ENCODE measurements at regions not wholly inside any gene's neighbourhood (a gene's known extent, or its start where the extent isn't known, plus 50 kb on each side); places are given as distances from the start of the nearest gene placed in this dataset.
"Not testable (repeated sequence)": the region's sequence is repeated elsewhere in the genome, so short reads cannot be mapped to it uniquely, and the experiment has no call there.

DNA sequence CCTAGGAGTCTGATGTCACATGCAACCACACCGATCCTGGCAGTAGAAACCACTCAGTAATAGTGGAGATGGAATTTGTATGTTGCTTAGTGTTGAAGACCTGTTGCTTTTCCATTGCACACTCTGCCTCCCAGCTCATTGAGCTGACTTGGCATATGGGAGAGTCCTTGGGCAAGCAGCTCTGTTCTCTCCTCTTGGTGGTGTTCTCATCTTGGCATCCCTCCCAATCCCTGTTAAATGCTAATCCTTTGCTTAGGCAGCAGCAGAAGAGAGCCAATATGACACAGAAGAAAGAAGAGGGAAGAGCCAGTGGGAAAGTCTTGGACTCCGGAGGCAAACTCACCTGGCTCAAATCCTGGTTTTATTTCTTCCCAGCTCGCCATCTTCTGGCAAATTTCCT lies 178.0 kb upstream of the CAND1 start:
- DNase-seq (ENCODE audit: low read depth) = no peak
- no peak overlapping the region for H3K4me3 ChIP-seq (ENCODE audit: low read depth, low read length)
- TF ChIP-seq, protein P1, sequence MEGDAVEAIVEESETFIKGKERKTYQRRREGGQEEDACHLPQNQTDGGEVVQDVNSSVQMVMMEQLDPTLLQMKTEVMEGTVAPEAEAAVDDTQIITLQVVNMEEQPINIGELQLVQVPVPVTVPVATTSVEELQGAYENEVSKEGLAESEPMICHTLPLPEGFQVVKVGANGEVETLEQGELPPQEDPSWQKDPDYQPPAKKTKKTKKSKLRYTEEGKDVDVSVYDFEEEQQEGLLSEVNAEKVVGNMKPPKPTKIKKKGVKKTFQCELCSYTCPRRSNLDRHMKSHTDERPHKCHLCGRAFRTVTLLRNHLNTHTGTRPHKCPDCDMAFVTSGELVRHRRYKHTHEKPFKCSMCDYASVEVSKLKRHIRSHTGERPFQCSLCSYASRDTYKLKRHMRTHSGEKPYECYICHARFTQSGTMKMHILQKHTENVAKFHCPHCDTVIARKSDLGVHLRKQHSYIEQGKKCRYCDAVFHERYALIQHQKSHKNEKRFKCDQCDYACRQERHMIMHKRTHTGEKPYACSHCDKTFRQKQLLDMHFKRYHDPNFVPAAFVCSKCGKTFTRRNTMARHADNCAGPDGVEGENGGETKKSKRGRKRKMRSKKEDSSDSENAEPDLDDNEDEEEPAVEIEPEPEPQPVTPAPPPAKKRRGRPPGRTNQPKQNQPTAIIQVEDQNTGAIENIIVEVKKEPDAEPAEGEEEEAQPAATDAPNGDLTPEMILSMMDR (IDR thresholded peaks at IDR 0.05; ENCODE audit: insufficient read depth, low read length) = no peak

DNA sequence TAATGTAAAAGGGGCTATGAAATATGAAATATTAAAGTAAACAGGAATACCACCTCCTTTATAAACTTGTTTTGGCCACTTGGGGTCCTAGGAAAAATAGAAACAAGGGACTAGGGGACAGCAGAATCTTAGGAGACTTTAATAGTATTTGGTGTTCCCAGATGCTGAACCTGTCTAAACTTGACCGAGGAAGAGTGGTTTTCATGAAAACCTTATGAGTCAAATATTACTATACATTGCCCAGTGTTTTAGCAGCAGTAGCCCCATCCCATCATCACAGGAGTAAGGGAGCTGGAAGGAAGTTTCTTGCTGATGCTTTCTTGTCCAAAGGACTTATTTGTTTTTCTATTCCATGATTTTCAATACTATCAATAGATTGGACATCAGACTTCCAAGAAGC lies 177.5 kb upstream of the CAND1 start:
- H3K4me3 ChIP-seq (ENCODE audit: low read depth, low read length) = no peak overlapping the region
- TF ChIP-seq, protein P1 (IDR thresholded peaks at IDR 0.05; ENCODE audit: insufficient read depth, low read length) = no peak
- DNase-seq (ENCODE audit: low read depth) = no peak

DNA sequence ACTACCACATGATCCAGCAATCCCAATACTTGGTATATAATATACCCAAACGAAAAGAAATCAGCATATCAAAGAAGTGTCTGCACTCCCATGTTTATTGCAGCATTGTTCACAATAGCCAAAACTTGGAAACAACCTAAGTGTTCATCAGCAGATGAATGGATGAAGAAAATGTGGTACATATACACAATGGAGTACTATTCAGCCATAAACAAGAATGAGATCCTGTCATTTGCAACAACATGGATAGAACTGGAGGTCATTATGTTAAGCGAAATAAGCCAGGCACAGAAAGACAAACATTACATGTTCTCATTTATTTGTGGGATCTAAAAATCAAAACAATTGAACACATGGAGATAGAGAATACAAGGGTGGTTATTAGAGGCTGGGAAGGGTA lies 176.2 kb upstream of the CAND1 start:
- not testable (repeated sequence) for DNase-seq (ENCODE audit: low read depth); H3K4me3 ChIP-seq (ENCODE audit: low read depth, low read length)

DNA sequence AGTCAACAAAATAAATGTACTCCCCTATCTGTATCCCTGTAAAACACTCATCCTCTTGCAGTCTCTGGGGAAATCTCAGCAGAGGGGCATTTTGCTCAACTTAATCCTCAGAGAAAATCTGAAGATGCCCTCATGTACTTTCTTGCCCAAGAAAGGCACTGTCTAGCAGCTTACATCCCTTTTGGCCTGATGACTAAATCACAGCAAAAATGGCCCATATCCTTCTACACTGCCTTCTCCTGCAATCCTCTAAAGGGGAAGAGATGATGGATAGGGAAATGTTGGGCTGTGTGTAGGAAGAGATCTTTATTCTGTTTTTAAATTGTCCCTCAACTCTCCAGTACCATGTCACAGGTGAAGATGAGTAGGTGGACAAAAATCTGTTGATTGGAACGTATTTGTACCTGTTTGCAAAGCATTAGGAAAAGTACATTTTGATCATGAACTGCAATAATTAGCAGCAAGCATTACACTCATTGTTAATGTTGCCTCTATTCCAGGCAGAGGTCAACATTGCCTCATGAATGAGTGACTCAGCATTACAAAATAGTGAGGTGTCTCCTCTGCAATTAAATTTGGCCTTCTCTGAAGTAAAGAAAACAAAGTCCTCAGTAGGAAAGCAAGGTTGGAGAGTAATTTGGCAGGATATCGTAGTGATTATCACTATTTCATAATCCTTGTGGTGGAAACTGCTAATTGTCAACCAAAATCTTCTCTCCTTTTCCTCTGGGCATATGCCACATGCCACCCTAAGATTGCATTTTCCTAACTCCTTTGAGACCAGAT lies 172.4 kb upstream of the CAND1 start:
- DNase-seq (ENCODE audit: low read depth) = peak; percentile 13
- no peak overlapping the region for H3K4me3 ChIP-seq (ENCODE audit: low read depth, low read length)
- TF ChIP-seq, protein P1 (IDR thresholded peaks at IDR 0.05; ENCODE audit: insufficient read depth, low read length) = no peak

DNA sequence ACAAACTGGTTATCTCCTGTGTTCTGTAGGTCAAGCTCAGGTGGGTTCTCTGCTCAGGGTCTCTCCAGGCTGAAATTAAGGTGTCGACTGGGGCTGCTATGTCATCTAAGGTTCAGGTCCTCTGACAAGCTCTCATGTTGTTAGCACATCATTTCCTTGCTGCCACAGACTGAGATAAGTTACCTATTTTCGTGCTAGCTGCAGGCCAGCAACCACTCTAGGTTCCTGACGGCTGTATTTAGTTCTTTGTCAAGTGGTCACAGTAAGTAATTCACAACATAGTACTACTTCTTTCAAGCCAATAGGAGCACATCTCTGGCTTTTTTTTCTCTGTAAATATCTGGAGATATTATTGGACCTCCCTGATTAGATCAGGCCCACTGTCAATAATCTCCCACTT lies 169.3 kb upstream of the CAND1 start:
- TF ChIP-seq, protein P1 (IDR thresholded peaks at IDR 0.05; ENCODE audit: insufficient read depth, low read length) = no peak
- H3K4me3 ChIP-seq (ENCODE audit: low read depth, low read length) = no peak overlapping the region

DNA sequence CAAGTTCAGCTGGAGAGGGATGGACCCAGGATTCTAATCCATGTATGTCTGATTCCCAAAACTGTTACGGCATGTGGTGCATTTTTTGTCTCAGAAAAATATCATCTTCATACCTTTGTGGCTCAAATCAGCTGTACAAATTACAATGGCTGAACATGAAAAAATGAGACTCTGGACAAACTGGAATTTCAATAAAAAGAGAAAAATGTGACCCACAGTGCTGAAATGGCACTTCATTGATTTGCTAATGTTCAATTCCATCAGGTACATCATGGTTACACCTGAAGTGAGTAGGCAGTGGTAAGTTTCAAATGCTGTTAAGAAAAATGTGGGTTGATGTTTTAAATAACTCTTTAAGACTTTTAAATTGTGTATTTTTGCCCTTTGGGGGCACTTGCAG lies 165.6 kb upstream of the CAND1 start:
- no peak for DNase-seq (ENCODE audit: low read depth)
- no peak overlapping the region for H3K4me3 ChIP-seq (ENCODE audit: low read depth, low read length)
- TF ChIP-seq, protein P1 (IDR thresholded peaks at IDR 0.05; ENCODE audit: insufficient read depth, low read length) = no peak

More for the DNA sequence above, 169.3 kb upstream of the CAND1 start:
- DNase-seq (ENCODE audit: low read depth) = no peak

DNA sequence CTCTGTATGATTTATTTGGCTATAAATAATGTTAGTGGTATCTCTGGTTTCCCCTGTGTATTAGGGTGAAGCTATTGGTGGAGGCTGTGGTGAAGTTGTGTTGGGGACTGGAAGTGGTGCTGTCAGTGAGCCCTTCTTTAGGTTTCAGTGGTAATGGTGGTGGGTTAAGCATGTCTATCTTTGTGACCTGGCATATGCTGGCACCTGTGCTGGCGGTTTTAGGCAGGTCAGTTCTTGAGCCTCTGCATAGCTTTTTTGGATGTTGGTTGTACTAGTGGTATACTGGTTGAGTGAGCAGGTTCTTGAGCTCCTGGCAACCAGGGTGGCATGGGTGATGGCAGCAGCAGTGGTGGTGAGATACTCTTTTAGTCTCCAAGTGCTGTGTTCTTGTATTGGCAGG lies 161.9 kb upstream of the CAND1 start:
- no peak for DNase-seq (ENCODE audit: low read depth)
- no peak overlapping the region for H3K4me3 ChIP-seq (ENCODE audit: low read depth, low read length)
- TF ChIP-seq, protein P1 (IDR thresholded peaks at IDR 0.05; ENCODE audit: insufficient read depth, low read length) = no peak

Measured in fibroblast of the aortic adventitia (primary cell).